Hepatocyte (in vitro differentiated cells): ENCODE measurements at regions not wholly inside any gene's neighbourhood (a gene's known extent, or its start where the extent isn't known, plus 50 kb on each side); places are given as distances from the start of the nearest gene placed in this dataset.
"Not testable (repeated sequence)": the region's sequence is repeated elsewhere in the genome, so short reads cannot be mapped to it uniquely, and the experiment has no call there.

Experiments
- CTCF ChIP-seq: fragments of 200-600 bp; sonication (generic); IDR thresholded peaks from 2 replicates; pipeline ENCODE4 v1.5.1; 2016; ENCODE audit warnings: antibody characterized with exemption, mild to moderate bottlenecking; ENCODE audit not compliant: poor library complexity
- EZH2 ChIP-seq: fragments of 200-600 bp; sonication (generic); IDR thresholded peaks from 2 replicates; pipeline ENCODE4 v1.6.1; 2016; ENCODE audit warnings: antibody characterized with exemption, mild to moderate bottlenecking, borderline replicate concordance

DNA sequence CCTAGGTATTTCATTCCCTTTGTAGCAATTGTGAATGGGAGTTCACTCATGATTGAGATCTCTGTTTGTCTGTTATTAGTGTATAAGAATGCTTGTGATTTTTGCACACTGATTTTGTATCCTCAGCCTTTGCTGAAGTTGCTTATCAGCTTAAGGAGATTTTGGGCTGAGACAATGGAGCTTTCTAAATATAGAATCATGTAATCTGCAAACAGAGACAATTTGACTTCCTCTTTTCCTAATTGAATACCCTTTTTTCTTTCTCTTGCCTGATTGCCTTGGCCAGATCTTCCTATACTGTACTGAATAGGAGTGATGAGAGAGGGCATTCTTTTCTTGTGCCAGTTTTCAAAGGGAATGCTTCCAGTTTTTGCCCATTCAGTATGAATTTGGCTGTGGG is 398.1 kb downstream of the SRGAP2C start:
- TF ChIP-seq EZH2, CTCF: not testable (repeated sequence)
